ENCODE measurements at regions not wholly inside any gene's neighbourhood (a gene's known extent, or its start where the extent isn't known, plus 50 kb on each side); places are given as distances from the start of the nearest gene placed in this dataset.
A peak's percentile ranks its signal among the peaks of the same experiment; 100 is the strongest.

DNA sequence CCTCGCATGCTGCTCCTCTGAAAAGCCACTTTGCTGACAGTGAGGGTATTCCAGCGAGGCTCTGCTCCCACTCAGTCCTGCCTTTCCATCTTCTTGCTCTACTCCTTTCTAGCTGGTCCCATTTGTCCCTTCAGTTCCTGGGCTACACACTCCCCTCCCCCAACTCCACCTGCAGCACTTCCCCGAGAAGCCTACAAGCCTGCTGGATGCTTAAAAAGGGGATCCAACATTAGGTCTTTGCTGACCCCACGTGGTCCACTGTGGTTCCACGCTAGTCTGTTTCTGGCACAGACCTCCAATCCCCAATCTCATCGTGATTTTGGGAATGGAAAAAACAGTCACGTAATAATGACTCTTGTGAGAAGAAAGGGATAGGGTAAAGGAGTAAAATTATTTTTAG is 121.6 kb upstream of the SNX19 start:
- TF ChIP-seq, protein P1, sequence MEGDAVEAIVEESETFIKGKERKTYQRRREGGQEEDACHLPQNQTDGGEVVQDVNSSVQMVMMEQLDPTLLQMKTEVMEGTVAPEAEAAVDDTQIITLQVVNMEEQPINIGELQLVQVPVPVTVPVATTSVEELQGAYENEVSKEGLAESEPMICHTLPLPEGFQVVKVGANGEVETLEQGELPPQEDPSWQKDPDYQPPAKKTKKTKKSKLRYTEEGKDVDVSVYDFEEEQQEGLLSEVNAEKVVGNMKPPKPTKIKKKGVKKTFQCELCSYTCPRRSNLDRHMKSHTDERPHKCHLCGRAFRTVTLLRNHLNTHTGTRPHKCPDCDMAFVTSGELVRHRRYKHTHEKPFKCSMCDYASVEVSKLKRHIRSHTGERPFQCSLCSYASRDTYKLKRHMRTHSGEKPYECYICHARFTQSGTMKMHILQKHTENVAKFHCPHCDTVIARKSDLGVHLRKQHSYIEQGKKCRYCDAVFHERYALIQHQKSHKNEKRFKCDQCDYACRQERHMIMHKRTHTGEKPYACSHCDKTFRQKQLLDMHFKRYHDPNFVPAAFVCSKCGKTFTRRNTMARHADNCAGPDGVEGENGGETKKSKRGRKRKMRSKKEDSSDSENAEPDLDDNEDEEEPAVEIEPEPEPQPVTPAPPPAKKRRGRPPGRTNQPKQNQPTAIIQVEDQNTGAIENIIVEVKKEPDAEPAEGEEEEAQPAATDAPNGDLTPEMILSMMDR (IDR thresholded peaks at IDR 0.05; ENCODE audit: insufficient read depth, low read length, poor library complexity, severe bottlenecking): no peak
- no peaks in the 10 kb centered on the region for H3K36me3 ChIP-seq (ENCODE audit: control insufficient read depth, insufficient read depth, low read length)
- no peak for DNase-seq (ENCODE audit: extremely low read depth, insufficient read length)
- H3K27me3 ChIP-seq (replicated peaks; ENCODE audit: control insufficient read depth, insufficient read depth, low read length): peaks cover 2% of the 10 kb centered on the region; the same call in 1 of the 2 replicates
- no peak overlapping the region for H3K4me3 ChIP-seq (replicated peaks; ENCODE audit: low read depth, low read length)

DNA sequence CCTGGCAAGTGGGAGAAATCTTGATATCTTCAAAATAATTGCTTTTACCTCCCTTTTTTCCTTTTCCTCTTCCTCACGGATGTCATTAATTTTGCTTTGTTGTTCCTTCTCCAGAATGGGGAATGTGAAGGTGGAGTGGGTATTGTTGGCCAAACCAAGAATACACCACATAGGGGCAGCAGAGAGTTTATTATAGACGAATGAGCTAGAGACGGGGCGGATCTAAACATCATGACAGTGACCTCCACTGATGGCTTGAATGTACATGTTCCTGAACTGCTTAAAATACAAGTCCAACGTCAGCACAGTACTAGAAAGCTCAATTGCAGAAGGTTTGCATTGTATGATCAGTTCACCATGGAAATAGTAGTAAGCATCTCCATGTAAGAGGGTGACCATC is 122.3 kb upstream of the SNX19 start:
- Histone ChIP-seq H3K27me3 (replicated peaks; ENCODE audit: control insufficient read depth, insufficient read depth, low read length) (peaks cover 2% of the 10 kb centered on the region; the same call in 1 of the 2 replicates), H3K4me3 (replicated peaks; ENCODE audit: low read depth, low read length) (no peak overlapping the region), H3K36me3 (ENCODE audit: control insufficient read depth, insufficient read depth, low read length) (no peaks in the 10 kb centered on the region)
- TF ChIP-seq, protein P1 (IDR thresholded peaks at IDR 0.05; ENCODE audit: insufficient read depth, low read length, poor library complexity, severe bottlenecking): peak; percentile 34
- DNase-seq (ENCODE audit: extremely low read depth, insufficient read length): no peak

DNA sequence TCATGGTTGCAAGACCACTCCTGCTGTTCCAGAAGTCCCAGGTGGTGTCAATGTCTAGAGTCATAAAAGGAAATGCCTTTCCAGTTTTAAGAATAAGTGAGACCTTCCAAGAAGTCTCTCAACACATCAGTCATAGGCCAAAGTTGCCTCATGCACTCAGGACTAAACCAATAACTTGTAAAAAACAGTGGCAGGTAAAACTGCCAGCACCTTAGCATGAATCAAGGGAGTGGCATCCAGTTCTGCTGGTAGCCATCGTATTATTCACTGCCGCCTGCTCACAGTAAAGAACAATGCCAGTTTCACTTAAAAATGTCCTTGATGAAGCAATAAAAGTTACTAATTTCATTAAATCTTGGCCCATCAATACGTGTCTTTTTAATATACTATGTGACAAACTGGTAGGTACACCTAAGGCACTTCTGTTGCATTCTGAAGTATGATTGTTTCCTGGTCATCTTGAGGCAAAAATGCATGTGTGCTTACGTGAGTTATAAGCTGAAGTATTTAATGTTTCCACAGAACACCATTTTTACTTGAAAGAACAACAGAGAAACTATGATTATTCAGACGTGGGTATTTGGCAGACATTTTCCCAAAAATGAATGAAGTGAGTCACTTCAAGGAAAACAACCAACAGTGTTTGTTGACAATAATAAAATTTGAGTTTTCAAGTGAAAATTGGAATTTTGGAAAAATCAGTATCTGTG is 125.2 kb upstream of the SNX19 start:
- H3K4me3 ChIP-seq (replicated peaks; ENCODE audit: low read depth, low read length): no peak overlapping the region
- no peaks in the 10 kb centered on the region; the same call in 1 of the 2 replicates for H3K27me3 ChIP-seq (replicated peaks; ENCODE audit: control insufficient read depth, insufficient read depth, low read length)
- TF ChIP-seq, protein P1 (IDR thresholded peaks at IDR 0.05; ENCODE audit: insufficient read depth, low read length, poor library complexity, severe bottlenecking): no peak
- DNase-seq (ENCODE audit: extremely low read depth, insufficient read length): no peak
- H3K36me3 ChIP-seq (ENCODE audit: control insufficient read depth, insufficient read depth, low read length): no peaks in the 10 kb centered on the region

DNA sequence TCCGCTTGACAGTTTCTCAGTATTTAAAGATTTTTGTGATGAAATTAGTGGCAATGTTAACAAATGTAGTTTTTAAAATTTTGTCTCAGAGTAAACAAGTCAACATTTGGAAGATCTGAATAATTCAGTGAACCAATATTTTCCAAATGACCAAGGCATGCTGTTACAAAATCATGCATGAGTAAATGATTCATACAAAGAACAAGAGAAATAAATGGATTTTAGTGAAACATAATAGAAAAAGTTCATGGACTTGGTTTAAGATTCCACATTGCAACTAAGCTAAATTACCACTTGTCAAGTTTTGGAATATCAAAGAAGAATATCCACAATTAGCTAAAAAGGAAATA is 125.7 kb upstream of the SNX19 start:
- DNase-seq (ENCODE audit: extremely low read depth, insufficient read length): no peak
- TF ChIP-seq, protein P1 (IDR thresholded peaks at IDR 0.05; ENCODE audit: insufficient read depth, low read length, poor library complexity, severe bottlenecking): no peak
- Histone ChIP-seq H3K36me3 (ENCODE audit: control insufficient read depth, insufficient read depth, low read length) (no peaks in the 10 kb centered on the region), H3K27me3 (replicated peaks; ENCODE audit: control insufficient read depth, insufficient read depth, low read length) (no peaks in the 10 kb centered on the region; the same call in 1 of the 2 replicates), H3K4me3 (replicated peaks; ENCODE audit: low read depth, low read length) (no peak overlapping the region)

DNA sequence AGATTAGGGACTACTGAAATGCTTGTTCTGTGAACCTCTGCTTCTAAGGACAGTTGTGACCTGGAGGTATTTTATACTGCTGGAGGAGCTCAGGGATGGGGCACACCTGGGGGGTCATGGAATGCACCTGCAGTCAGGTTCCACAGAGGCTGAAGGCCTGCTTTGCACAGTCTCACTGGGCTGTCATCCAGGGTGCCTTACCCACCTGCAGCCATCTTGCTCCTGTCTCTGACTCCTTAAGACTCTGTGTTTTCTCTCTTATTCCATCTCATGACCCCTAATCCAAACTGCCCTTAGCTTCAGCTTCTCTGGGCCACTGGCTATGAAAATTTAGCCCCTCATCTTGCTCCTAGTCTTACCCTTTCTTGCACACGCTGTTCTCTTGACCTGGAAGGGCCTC is 127.0 kb upstream of the SNX19 start:
- TF ChIP-seq, protein P1 (IDR thresholded peaks at IDR 0.05; ENCODE audit: insufficient read depth, low read length, poor library complexity, severe bottlenecking): no peak
- Histone ChIP-seq H3K36me3 (ENCODE audit: control insufficient read depth, insufficient read depth, low read length) (no peaks in the 10 kb centered on the region), H3K4me3 (replicated peaks; ENCODE audit: low read depth, low read length) (no peak overlapping the region), H3K27me3 (replicated peaks; ENCODE audit: control insufficient read depth, insufficient read depth, low read length) (no peaks in the 10 kb centered on the region; the same call in 1 of the 2 replicates)
- no peak for DNase-seq (ENCODE audit: extremely low read depth, insufficient read length)

All from GM06990 (cell line).